ENCODE measurements at regions not wholly inside any gene's neighbourhood (a gene's known extent, or its start where the extent isn't known, plus 50 kb on each side); places are given as distances from the start of the nearest gene placed in this dataset.

- no peak overlapping the region for H3K4me3 Mint-ChIP-seq
- no peaks in the 10 kb centered on the region for H3K36me3 Mint-ChIP-seq
- H3K9me3 Mint-ChIP-seq = no peaks in the 10 kb centered on the region
- no peaks in the 10 kb centered on the region for H3K27me3 Mint-ChIP-seq
- H3K4me1 Mint-ChIP-seq = no peaks in the 10 kb centered on the region
- H3K27ac Mint-ChIP-seq = no peak overlapping the region
Observed at GRCh38 chr2:220181165-220181564, 553.7 kb downstream of the SLC4A3 start.

GRCh38 chr2:220182790-220183189, 555.4 kb downstream of the SLC4A3 start:
- no peaks in the 10 kb centered on the region for H3K9me3 Mint-ChIP-seq
- no peaks in the 10 kb centered on the region for H3K4me1 Mint-ChIP-seq
- no peak overlapping the region for H3K27ac Mint-ChIP-seq
- no peak overlapping the region for H3K4me3 Mint-ChIP-seq
- no peaks in the 10 kb centered on the region for H3K36me3 Mint-ChIP-seq
- H3K27me3 Mint-ChIP-seq = no peaks in the 10 kb centered on the region

GRCh38 chr2:220185766-220186305, 558.4 kb downstream of the SLC4A3 start:
- Mint-ChIP-seq H3K4me1 (no peaks in the 10 kb centered on the region), H3K9me3 (no peaks in the 10 kb centered on the region), H3K4me3 (no peak overlapping the region), H3K36me3 (no peaks in the 10 kb centered on the region), H3K27me3 (peaks cover 2% of the 10 kb centered on the region), H3K27ac (no peak overlapping the region)

- Mint-ChIP-seq H3K27ac (no peak overlapping the region), H3K9me3 (no peaks in the 10 kb centered on the region), H3K36me3 (no peaks in the 10 kb centered on the region), H3K27me3 (peaks cover 2% of the 10 kb centered on the region), H3K4me1 (no peaks in the 10 kb centered on the region), H3K4me3 (no peak overlapping the region)
Observed at GRCh38 chr2:220188031-220188430, 560.6 kb downstream of the SLC4A3 start.

GRCh38 chr2:220191031-220191430, 563.6 kb downstream of the SLC4A3 start:
- no peak overlapping the region for H3K27ac Mint-ChIP-seq
- H3K4me1 Mint-ChIP-seq = no peaks in the 10 kb centered on the region
- H3K9me3 Mint-ChIP-seq = no peaks in the 10 kb centered on the region
- H3K4me3 Mint-ChIP-seq = no peak overlapping the region
- H3K27me3 Mint-ChIP-seq = peaks cover 2% of the 10 kb centered on the region
- H3K36me3 Mint-ChIP-seq = no peaks in the 10 kb centered on the region

- Mint-ChIP-seq H3K36me3 (no peaks in the 10 kb centered on the region), H3K9me3 (no peaks in the 10 kb centered on the region), H3K4me3 (no peak overlapping the region), H3K27me3 (peaks cover 2% of the 10 kb centered on the region), H3K27ac (no peak overlapping the region), H3K4me1 (no peaks in the 10 kb centered on the region)
Observed at GRCh38 chr2:220191737-220192136, 564.3 kb downstream of the SLC4A3 start.

GRCh38 chr2:220192994-220193753, 565.7 kb downstream of the SLC4A3 start:
- no peak overlapping the region for H3K27ac Mint-ChIP-seq
- H3K36me3 Mint-ChIP-seq = no peaks in the 10 kb centered on the region
- no peaks in the 10 kb centered on the region for H3K4me1 Mint-ChIP-seq
- no peaks in the 10 kb centered on the region for H3K9me3 Mint-ChIP-seq
- no peak overlapping the region for H3K4me3 Mint-ChIP-seq
- peaks cover under 1% of the 10 kb centered on the region for H3K27me3 Mint-ChIP-seq

GRCh38 chr2:220194630-220195584, 567.5 kb downstream of the SLC4A3 start:
- H3K9me3 Mint-ChIP-seq = no peaks in the 10 kb centered on the region
- H3K27ac Mint-ChIP-seq = no peak overlapping the region
- no peaks in the 10 kb centered on the region for H3K4me1 Mint-ChIP-seq
- H3K36me3 Mint-ChIP-seq = no peaks in the 10 kb centered on the region
- no peaks in the 10 kb centered on the region for H3K27me3 Mint-ChIP-seq
- no peak overlapping the region for H3K4me3 Mint-ChIP-seq

GRCh38 chr2:220198896-220199295, 571.5 kb downstream of the SLC4A3 start:
- Mint-ChIP-seq H3K4me3 (no peak overlapping the region), H3K27me3 (no peaks in the 10 kb centered on the region), H3K36me3 (no peaks in the 10 kb centered on the region), H3K4me1 (no peaks in the 10 kb centered on the region), H3K27ac (no peak overlapping the region), H3K9me3 (peaks cover 5% of the 10 kb centered on the region)

- H3K36me3 Mint-ChIP-seq = no peaks in the 10 kb centered on the region
- no peaks in the 10 kb centered on the region for H3K27me3 Mint-ChIP-seq
- no peaks in the 10 kb centered on the region for H3K4me1 Mint-ChIP-seq
- H3K4me3 Mint-ChIP-seq = no peak overlapping the region
- peaks cover 5% of the 10 kb centered on the region for H3K9me3 Mint-ChIP-seq
- no peak overlapping the region for H3K27ac Mint-ChIP-seq
Observed at GRCh38 chr2:220202066-220202465, 574.6 kb downstream of the SLC4A3 start.

GRCh38 chr2:220209093-220209492, 581.7 kb downstream of the SLC4A3 start:
- H3K4me1 Mint-ChIP-seq = no peaks in the 10 kb centered on the region
- no peaks in the 10 kb centered on the region for H3K36me3 Mint-ChIP-seq
- H3K27ac Mint-ChIP-seq = no peak overlapping the region
- H3K27me3 Mint-ChIP-seq = no peaks in the 10 kb centered on the region
- no peaks in the 10 kb centered on the region for H3K9me3 Mint-ChIP-seq
- no peak overlapping the region for H3K4me3 Mint-ChIP-seq

- H3K9me3 Mint-ChIP-seq = no peaks in the 10 kb centered on the region
- no peaks in the 10 kb centered on the region for H3K4me1 Mint-ChIP-seq
- no peak overlapping the region for H3K4me3 Mint-ChIP-seq
- no peaks in the 10 kb centered on the region for H3K36me3 Mint-ChIP-seq
- no peaks in the 10 kb centered on the region for H3K27me3 Mint-ChIP-seq
- H3K27ac Mint-ChIP-seq = no peak overlapping the region
Observed at GRCh38 chr2:220209751-220210150, 582.3 kb downstream of the SLC4A3 start.

- H3K36me3 Mint-ChIP-seq = no peaks in the 10 kb centered on the region
Observed at GRCh38 chr2:220212296-220213080, 585.1 kb downstream of the SLC4A3 start.

GRCh38 chr2:220215785-220216184, 588.4 kb downstream of the SLC4A3 start:
- peaks cover 2% of the 10 kb centered on the region for H3K27me3 Mint-ChIP-seq
- H3K9me3 Mint-ChIP-seq = no peaks in the 10 kb centered on the region
- H3K4me3 Mint-ChIP-seq = no peak overlapping the region
- no peaks in the 10 kb centered on the region for H3K36me3 Mint-ChIP-seq
- no peaks in the 10 kb centered on the region for H3K4me1 Mint-ChIP-seq
- no peak overlapping the region for H3K27ac Mint-ChIP-seq

More at GRCh38 chr2:220212296-220213080, 585.1 kb downstream of the SLC4A3 start:
- H3K4me3 Mint-ChIP-seq = no peak overlapping the region
- H3K27ac Mint-ChIP-seq = no peak overlapping the region
- H3K9me3 Mint-ChIP-seq = no peaks in the 10 kb centered on the region
- H3K27me3 Mint-ChIP-seq = peaks cover 2% of the 10 kb centered on the region
- H3K4me1 Mint-ChIP-seq = no peaks in the 10 kb centered on the region

GRCh38 chr2:220219371-220219770, 591.9 kb downstream of the SLC4A3 start:
- Mint-ChIP-seq H3K9me3 (no peaks in the 10 kb centered on the region), H3K36me3 (no peaks in the 10 kb centered on the region), H3K27ac (no peak overlapping the region), H3K4me3 (no peak overlapping the region), H3K4me1 (no peaks in the 10 kb centered on the region), H3K27me3 (peaks cover 3% of the 10 kb centered on the region)
